ENCODE measurements at regions not wholly inside any gene's neighbourhood (a gene's known extent, or its start where the extent isn't known, plus 50 kb on each side); places are given as distances from the start of the nearest gene placed in this dataset.

GRCh38 chr14:101123618-101124510 lies 220.3 kb upstream of the RTL1 start:
- DNase-seq, result no peak

- no peak for DNase-seq
Measured at GRCh38 chr14:101124815-101125214, 221.3 kb upstream of the RTL1 start.

- no peak for DNase-seq
Measured at GRCh38 chr14:101125313-101125712, 221.8 kb upstream of the RTL1 start.

- DNase-seq, result no peak
Measured at GRCh38 chr14:101125719-101126651, 222.5 kb upstream of the RTL1 start.

GRCh38 chr14:101126731-101127130 lies 223.2 kb upstream of the RTL1 start:
- no peak for DNase-seq

- DNase-seq, result no peak
Measured at GRCh38 chr14:101127224-101127623, 223.7 kb upstream of the RTL1 start.

- DNase-seq, result no peak
Measured at GRCh38 chr14:101128478-101129321, 225.2 kb upstream of the RTL1 start.

- no peak for DNase-seq
Measured at GRCh38 chr14:101129521-101130167, 226.1 kb upstream of the RTL1 start.

GRCh38 chr14:101130861-101131260 lies 227.3 kb upstream of the RTL1 start:
- no peak for DNase-seq

- no peak for DNase-seq
Measured at GRCh38 chr14:101131451-101131916, 228.0 kb upstream of the RTL1 start.

GRCh38 chr14:101132051-101132571 lies 228.6 kb upstream of the RTL1 start:
- DNase-seq, result no peak

- DNase-seq, result no peak
Measured at GRCh38 chr14:101132588-101132987, 229.1 kb upstream of the RTL1 start.

- DNase-seq, result no peak
Measured at GRCh38 chr14:101133068-101133467, 229.5 kb upstream of the RTL1 start.

- no peak for DNase-seq
Measured at GRCh38 chr14:101134161-101134631, 230.7 kb upstream of the RTL1 start.

GRCh38 chr14:101134851-101135433 lies 231.4 kb upstream of the RTL1 start:
- DNase-seq, result no peak

- DNase-seq, result no peak
Measured at GRCh38 chr14:101135796-101136742, 232.5 kb upstream of the RTL1 start.

- no peak for DNase-seq
Measured at GRCh38 chr14:101137234-101137633, 233.7 kb upstream of the RTL1 start.

GRCh38 chr14:101147848-101148247 lies 244.3 kb upstream of the RTL1 start:
- no peak for DNase-seq

- no peak for DNase-seq
Measured at GRCh38 chr14:101150039-101150610, 246.6 kb upstream of the RTL1 start.
